Stromal cell of bone marrow (primary cell): ENCODE measurements at regions not wholly inside any gene's neighbourhood (a gene's known extent, or its start where the extent isn't known, plus 50 kb on each side); places are given as distances from the start of the nearest gene placed in this dataset.
A peak's percentile ranks its signal among the peaks of the same experiment; 100 is the strongest.
"Not testable (repeated sequence)": the region's sequence is repeated elsewhere in the genome, so short reads cannot be mapped to it uniquely, and the experiment has no call there.

Source experiments
- DNase-seq: peaks from one replicate; pipeline ENCODE4 v3.0.0-alpha.2; 2012; ENCODE audit warnings: low read depth

DNA sequence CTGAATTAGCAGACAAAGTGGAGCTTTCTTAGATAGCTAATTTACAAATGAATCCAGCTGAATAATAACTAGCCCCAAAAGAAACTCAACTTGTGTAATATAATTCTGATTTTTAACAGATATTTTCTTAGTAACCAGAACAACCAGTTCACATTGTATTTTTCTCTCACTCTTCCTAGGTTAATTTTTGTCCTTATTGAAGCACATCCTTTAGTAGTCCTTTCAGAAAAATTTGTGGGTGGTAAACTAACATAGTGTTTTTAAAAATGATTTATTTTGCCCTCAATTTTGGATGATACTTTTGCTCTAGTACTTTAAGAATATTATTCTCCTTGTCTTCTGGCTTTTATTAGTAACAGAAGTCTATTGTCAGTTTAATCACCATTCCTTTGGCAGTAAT, 190.6 kb upstream of the SLC39A10 start:
- no peak for DNase-seq

DNA sequence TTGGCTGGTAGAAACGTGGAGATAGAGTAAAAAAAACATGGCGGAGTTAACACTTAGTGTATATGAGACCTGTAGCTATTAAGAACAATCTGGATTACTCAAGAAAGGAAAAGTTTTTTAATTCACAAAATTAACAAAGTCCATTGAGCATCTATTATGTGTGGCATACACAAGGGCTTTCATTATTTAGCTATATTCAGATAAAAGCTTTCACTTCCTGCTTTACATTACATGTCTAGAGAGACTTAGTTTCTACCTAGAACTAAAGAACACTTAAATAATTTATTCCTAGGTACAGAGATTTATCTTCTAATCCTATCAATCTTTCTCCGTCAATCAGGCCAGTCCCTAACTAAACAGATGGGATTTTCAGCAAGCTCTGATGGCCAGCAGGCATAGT, 196.0 kb upstream of the SLC39A10 start:
- no peak for DNase-seq

DNA sequence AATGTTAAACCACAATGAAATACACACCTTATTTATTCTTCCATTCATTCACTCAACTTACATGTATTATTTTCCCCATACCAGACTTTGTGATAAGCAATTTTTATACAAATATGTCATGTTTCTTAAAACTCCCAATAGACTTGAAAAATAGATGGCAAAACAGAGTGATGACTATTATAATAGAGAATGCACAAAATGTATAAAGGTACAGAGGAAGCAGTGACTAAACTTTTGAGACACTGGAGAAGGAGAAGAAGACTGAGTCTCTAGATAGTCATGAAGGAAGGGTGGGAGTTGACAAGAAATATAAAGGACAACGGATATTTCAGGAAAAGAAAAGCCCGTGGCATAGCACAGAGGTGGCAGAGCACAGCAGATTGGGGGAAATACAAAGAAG, 198.1 kb upstream of the SLC39A10 start:
- no peak for DNase-seq

DNA sequence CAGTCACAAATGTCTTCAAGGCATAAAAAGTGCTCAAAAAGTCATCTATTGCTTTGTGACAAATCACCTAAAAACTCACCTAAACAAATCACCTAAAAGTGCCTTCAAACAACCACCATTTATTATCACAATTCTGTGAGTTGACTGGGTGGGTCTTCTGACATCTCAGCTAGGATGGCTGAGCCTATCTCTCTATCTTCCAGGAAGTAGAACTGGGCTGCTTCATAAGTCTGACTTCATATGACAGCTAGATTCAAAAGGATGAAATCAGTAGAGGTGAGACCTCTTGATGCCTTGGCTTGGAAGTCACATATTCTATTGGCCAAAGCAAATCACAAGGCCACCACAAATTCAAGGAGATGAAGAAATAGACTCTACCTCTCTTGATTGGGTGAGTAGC, 199.2 kb upstream of the SLC39A10 start:
- no peak for DNase-seq

DNA sequence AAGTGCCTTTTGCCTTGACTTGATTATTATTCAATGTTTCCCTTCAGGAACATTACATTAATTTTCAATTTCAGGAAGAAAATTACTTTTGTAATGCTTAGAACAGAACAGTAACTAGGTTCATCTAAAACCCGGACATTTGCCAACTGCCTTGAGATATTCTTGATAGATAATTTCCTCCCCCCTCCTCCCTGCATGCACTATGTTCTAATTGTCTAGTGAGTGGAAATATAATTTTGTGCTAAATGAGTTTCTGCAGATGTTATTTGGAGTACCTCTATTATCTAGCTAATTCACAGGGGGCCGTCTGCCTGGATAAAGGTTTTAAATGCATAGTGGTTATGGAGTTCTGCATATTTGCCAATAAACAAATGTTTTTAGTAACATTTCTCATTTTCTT, 200.3 kb upstream of the SLC39A10 start:
- no peak for DNase-seq

DNA sequence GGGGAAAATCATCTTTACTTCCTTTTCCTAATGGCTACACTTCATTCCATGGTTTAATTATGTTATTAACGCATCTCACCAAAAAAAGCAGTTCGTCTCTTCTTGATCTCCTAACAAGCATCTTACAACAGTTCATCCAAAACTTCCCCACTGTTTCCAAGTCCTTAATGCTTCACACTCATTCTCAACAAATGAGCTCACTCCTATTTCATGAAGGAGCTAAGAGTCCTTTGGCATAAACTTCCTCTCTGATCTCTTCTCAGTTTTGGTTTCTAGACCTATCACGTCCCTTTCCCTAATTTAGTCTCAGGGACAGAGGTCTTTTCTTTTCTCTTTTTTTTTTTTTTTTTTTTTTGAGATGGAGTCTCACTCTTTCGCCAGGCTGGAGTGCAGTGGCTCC, 205.9 kb upstream of the SLC39A10 start:
- DNase-seq, result no peak

DNA sequence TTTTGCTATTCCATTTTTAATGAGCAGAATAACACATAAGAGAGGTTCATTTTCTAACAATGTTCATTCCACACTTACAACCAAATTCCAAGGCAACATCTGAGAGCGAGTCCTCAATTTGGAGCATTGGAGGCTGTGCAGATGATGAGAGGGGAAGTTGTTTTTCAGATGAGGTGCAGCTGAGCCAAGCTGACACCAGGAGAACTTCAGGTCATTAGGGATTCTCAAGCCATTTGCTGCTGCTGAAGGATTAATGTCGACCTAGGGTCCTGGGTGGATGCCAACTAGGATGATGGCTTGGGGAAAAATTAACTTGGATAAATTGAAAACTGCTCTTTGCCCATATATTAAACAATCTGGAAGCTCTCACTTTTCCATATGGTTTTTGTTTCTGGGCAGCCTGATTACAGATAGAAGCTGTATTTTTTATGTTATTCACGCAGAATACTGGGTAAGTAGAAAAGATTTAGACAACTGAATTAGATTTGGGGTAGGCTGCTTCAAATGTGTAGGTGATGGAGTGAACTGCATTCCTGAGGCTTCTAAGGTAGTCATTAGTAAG, 206.4 kb upstream of the SLC39A10 start:
- DNase-seq, result no peak

DNA sequence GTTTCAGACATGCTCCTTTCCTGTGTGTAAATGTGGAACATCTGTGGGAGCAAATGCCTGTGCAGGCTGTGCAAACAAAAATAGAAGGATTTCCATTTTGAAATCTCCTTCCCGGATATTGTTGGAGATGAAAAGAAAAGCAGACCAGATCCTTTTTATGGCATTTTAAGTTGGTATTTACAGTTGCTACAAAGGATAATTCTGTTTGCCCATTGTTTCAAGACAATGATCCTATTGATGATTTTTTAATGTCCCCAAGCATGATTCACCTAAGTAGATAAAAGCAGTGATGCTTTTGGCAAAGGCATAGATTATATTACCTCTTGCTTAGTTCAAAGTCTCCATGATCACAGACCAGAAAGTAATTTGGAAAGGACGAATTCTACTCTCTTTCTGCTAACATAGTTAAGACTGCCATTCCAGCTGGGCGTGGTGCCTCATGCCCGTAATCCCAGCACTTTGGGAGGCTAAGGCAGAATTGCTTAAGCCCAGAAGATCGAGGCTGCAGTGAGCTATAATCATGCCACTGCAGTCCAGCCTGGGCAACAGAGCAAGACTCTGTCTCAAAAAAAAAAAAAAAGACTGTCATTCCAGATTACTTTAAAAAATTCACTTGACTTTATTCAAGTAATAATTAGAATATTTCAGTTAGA, 209.6 kb upstream of the SLC39A10 start:
- no peak for DNase-seq

DNA sequence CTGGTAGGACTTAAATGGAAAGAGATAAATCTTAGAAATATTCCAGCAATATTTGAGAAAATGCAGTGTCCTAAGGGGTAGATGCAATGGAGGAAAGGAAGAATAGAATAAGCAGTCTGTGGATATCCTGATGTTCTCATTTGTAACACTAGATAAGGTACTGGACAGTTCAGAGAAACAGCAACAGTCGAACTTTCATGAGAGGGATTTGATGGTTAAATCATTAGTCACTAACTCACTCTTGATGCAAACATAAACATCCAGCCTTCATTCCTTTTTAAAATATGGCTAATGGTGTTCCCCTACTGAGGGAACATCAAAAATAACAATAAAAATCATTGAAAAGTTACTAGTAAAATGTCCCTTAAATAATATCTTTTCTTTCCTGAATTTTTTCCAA, 211.4 kb upstream of the SLC39A10 start:
- DNase-seq, result no peak

DNA sequence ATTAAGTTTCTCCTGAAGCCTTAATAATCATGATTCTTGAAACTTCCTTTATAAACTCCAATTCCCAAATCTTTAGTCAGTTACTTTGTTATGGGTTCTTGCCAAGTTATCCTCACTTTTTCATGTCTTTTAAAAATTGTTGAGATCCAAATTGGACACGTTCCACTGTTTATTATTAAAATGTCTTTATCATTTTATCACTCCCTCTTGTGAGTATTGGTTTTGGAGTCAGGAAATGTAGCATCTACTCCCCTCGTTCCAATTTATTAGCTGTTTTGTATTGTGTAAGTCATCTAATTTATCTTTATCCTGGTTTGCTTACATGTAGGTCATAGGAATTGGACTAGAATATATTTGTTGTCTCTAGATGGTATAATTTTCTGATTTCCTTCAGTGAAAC, 213.1 kb upstream of the SLC39A10 start:
- no peak for DNase-seq

DNA sequence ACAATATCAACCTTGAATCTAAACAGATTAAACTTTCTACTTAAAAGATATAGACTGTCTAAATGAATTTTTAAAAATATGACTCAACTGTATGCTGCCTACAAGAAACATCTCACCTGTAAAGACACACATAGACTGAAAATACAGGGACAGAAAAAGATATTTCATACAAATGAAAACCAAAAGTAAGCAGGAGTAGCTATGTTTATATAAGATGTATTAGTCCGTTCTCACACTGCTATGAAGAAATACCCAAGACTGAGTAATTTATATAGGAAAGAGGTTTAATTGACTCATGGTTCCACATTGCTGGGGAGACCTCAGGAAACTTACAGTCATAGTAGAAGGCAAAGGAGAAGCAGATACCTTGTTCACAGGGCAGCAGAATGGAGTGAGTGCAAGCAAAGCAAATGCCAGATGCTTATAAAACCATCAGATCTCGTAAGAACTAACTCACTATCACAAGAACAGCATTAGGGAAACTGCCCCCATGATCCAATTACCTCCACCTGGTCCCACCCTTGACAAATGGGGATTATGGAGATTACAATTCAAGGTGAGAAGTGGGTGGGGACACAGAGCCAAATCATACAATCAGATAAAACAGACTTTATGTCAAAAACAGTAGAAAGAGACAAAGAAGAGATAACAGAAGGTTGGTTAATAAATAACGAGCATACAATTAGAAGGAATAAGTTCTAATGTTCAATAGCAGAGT, 214.4 kb upstream of the SLC39A10 start:
- no peak for DNase-seq

DNA sequence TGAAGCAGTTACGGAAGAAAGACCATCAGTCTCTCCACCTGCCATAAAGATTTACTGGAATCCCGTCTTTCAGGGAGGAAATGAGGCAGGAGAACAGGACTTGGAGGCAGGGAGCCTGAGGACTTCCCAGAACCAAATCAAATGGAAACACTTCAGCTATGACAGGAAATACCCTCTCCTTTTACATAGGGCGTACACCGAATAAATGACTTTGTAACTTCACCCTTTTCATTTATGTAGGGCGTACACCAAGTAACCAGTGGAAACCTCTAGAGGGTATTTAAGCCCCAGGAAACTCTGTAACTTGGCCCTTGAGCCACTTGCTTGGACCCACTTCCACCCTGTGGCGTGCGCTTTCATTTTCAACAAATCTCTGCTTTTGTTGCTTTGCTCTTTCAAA, 218.3 kb upstream of the SLC39A10 start:
- no peak for DNase-seq

DNA sequence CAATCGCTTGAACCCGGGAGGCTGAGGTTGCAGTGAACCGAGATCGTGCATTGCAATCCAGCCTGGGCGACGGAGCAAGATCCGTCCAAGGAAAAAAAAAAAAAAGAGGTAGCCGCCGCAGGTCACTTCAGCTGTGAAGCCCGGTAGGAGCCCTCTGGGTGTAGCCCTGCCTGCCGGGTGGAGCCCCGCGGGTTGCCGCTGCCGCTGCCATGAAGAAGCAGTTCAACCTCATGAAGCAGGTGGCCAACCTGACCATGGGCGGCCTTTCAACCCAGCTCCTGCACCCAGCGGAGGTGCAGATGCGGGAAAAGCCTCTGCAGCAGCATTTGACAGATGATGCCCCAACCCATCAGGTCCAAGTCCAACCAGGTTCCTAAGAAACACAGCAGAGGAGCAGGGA, 219.5 kb upstream of the SLC39A10 start:
- no peak for DNase-seq

DNA sequence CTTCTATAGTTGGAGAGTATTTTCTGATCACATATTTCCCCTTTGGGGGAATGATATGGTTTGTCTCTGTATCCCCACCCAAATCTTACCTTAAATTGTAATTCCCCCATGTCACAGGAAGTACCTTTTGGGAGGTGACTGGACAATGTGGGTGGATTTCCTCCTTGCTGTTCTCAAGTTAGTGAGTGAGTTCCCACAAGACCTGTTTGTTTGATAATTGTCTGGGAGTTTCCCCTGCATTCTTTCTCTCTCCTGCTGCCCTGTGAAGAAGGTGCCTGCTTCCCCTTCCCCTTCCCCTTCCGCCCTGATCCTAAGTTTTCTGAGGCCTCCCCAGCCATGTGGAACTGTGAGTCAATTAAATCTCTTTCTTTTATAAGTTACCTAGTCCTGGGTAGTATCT, 222.7 kb upstream of the SLC39A10 start:
- no peak for DNase-seq

DNA sequence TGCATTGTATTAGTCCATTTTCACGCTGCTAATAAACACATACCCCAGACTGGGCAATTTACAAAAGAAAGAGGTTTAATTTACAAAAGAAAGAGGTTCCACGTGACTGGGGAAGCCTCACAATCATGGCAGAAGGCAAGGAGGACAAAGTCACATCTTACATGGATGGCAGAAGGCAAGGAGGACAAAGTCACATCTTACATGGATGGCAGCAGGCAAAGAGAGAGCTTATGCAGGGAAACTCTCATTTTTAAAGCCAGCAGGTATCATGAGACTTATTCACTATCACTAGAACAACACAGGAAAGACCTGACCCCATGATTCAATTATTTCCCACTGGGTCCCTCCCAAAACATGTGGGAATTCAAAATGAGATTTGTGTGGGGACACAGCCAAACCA, 223.3 kb upstream of the SLC39A10 start:
- DNase-seq, result not testable (repeated sequence)

DNA sequence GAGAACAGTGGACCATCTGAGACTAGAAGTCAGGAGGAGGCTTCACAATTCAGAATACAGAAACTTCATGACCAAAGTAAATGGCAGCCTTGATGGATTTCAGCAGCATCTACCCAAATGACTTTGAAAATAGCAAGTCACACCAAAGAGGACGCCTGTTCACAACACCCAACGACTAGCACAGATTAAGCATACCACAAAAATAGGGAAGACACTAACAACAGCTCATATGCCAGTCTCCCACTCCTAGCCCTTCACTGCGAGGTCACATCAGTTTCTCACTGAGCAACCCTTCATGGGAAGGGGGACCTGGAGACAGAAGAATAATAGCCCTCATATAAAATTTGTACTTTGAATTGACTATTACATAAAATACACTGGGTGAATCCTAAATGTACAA, 228.4 kb upstream of the SLC39A10 start:
- DNase-seq, result no peak

DNA sequence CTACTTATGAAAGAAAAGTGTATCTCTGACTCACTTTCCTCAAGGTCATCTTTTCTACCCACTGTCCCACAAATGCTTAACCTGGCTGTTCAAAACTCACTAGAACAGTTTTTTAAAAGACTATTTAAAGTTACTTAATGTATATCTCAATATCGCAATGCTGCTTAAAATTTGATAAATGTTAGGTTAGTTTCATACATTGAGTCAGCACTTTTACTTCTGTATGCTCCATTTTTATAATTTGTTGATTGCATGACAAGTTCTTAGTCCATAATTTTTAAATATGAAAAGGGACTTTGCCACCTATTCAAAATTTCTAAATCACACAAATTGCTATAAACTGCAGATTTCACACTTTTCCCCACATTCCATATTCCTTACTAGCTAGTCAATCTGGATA, 231.7 kb upstream of the SLC39A10 start:
- DNase-seq, result no peak

DNA sequence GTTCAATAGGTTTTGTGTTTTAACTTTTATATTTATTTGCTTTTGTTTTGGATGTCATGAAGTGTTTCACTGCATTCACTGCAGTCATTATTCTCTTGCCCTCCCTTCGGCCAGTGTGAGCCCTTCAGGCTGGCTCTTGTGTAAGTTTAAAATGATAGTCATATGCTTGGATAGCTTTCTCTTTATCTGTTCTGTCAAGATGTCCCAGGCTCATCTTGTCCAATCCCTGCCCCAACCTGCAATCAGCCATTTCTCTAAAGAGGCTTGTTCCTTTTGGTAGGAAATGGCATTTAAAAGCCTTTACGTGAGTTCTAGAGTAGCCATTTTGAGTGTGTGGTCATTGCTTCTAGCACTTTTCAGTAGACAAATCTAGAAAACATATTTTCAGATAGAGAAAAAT, 238.0 kb upstream of the SLC39A10 start:
- DNase-seq, result no peak

DNA sequence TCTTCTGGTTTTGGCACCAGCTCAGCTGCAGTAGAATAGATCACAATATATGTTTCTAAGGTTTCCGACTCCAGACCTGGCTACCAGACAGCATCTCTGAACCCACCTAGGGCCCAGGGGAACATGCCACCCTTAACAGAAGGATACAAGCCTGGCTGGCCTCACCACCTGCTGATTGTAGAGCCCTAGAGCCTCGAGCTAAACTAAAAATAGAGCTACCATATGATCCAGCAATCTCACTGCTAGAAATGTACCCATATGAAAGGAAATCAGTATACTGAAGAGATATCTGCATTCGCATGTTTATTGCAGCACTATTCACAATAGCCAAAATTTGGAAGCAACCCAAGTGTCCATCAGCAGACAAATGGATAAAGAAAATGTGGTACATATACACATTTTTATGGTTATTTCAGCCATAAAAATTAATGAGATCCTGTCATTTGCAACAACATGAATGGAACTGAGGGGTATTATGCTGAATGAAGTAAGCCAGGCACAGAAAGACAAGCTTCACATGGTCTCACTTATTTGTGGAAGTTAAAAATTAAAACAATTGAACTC, 242.4 kb upstream of the SLC39A10 start:
- no peak for DNase-seq

DNA sequence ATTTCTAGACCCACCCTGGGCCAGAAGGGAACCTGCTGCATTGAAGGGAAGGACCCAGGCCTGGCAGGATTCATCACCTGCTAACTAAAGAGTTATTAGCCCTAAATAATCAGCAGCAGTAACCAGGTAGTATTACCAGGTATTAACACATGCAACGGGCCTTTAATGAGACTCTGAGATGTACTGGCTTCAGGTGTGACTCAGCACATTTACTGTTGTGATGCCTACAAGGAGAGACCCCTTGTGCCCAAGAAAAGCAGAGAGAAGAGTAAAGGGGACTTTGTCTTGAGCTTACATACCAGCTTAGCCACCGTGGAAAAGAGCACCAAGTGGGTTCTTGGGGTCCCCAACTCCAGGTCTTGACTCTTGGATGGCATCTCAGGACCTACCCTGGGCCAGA, 243.1 kb upstream of the SLC39A10 start:
- DNase-seq, result no peak

DNA sequence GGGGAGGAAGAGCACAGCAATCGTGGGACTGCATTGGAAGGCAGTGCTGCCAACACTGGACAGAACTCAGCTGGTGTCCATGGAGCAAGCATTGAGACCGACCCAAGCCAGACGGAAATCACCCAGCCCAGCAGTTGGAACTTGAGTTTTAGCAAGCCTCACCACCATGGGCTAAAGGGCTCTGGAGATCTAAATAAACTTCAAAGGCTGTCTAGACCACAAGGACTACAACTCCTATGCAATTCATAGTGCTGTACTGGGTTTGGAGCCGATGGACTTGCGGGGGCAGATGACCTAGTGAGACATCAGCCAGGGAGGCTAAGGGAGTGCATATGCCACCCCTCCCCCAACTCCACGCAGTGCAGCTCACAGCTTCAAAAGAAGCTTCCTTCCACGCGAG, 243.6 kb upstream of the SLC39A10 start:
- DNase-seq, result no peak

DNA sequence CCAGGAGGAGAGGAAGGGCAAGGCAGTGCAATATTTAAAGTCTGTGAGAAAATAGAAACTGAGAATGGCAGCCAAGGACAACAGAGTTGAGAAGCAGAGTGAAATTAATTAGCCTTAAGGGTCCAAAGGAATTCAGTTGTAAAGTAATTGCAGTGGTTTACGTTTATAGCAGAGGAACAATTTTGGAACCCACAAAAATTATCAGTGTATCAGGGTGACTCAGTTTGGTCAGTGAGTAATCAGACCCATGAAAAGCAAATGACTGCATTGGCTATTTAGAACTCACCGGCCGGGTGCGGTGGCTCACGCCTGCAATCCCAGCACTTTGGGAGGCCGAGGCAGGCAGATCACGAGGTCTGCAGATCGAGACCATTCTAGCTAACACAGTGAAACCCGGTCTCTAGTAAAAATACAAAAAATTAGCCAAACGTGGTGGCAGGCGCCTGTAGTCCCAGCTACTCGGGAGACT, 245.8 kb upstream of the SLC39A10 start:
- DNase-seq, result peak; percentile 66

DNA sequence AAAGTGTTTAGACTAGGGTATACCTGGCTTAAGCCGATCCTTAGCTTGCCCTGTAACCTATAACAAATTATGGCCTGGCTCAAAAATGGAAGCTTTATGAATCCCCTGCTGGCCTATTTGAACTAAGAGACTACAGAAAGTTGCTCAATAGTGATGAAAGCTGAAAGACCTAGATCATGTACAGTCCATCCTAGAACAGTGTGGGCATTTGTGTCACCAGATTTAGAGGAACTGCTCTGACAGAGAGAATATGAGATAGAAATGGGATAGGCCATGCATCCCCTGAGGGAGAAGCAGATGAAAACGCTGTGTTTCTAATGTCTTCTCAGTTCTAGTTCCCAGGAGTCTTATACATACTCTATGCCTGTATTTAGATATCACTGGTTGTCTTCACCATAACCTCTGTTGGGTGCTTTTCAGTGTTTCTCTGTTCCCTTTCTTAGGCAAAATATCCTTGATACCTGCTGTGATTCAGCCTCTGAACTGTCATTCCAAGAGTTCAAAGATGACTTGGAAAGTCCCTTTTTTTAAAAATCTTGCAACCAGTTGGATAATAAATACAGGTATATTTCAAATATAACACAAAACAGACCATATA, 246.9 kb upstream of the SLC39A10 start:
- no peak for DNase-seq
